Colonic mucosa (tissue), 4 donors: ENCODE measurements at regions not wholly inside any gene's neighbourhood (a gene's known extent, or its start where the extent isn't known, plus 50 kb on each side); places are given as distances from the start of the nearest gene placed in this dataset.

Experiments
- DNase-seq: peaks from one replicate; pipeline ENCODE4 v3.0.0-alpha.2; 2020
- H3K27ac ChIP-seq: fragments of 200-600 bp; one replicate; pipeline ENCODE4 v1.8.0; 2021
- H3K27me3 ChIP-seq: fragments of 200-600 bp; one replicate; pipeline ENCODE4 v1.8.0; 2021
- H3K36me3 ChIP-seq: fragments of 200-600 bp; one replicate; pipeline ENCODE4 v1.8.0; 2021
- H3K4me1 ChIP-seq: fragments of 200-600 bp; one replicate; pipeline ENCODE4 v1.8.0; 2021; ENCODE audit warnings: mild to moderate bottlenecking
- H3K4me3 ChIP-seq: fragments of 200-600 bp; one replicate; pipeline ENCODE4 v1.8.0; 2021
- H3K9ac ChIP-seq, 2 donors: one replicate each; pipeline ENCODE4 v1.7.0; 2013; ENCODE audit warnings: control low read depth in 2 of 2, low read depth in 2 of 2, low read length in 2 of 2
- H3K9me3 ChIP-seq: fragments of 200-600 bp; one replicate; pipeline ENCODE4 v1.8.0; 2021
- CTCF ChIP-seq: fragments of 200-600 bp; IDR thresholded peaks from one replicate; pipeline ENCODE4 v1.8.0; 2022; ENCODE audit warnings: antibody characterized with exemption, mild to moderate bottlenecking
- intact Hi-C: fragments of 100-400 bp; cut with DNase I; formaldehyde crosslinking; loops from one replicate; pipeline ENCODE4 v1.14.1; 2022
- donor health status: healthy.
- donor health status: DM: no; HTN: no; CAD: no.
- donor health status: DM: no; HTN: no; CAD: no.

GRCh38 chr1:69425871-69426270 is 141.9 kb upstream of the LRRC7 start:
- Histone ChIP-seq H3K9ac (no peak overlapping the region), H3K4me3 (no peak overlapping the region), H3K4me1 (no peaks in the 10 kb centered on the region), H3K27ac (no peak overlapping the region), H3K9me3 (no peaks in the 10 kb centered on the region), H3K27me3 (no peaks in the 10 kb centered on the region), H3K36me3 (no peaks in the 10 kb centered on the region)
- TF ChIP-seq CTCF, result no peak
- no peak for DNase-seq
- intact Hi-C loops, result no loop called here

GRCh38 chr1:69426401-69426800 is 141.3 kb upstream of the LRRC7 start:
- Histone ChIP-seq H3K27ac (no peak overlapping the region), H3K4me3 (no peak overlapping the region), H3K36me3 (no peaks in the 10 kb centered on the region), H3K4me1 (no peaks in the 10 kb centered on the region), H3K27me3 (no peaks in the 10 kb centered on the region), H3K9ac (no peak overlapping the region), H3K9me3 (no peaks in the 10 kb centered on the region)
- no peak for DNase-seq
- TF ChIP-seq CTCF, result no peak
- intact Hi-C loops, result no loop called here

GRCh38 chr1:69433073-69433472 is 134.6 kb upstream of the LRRC7 start:
- Histone ChIP-seq H3K4me3 (no peak overlapping the region), H3K36me3 (no peaks in the 10 kb centered on the region), H3K9ac (no peak overlapping the region), H3K27me3 (no peaks in the 10 kb centered on the region), H3K9me3 (no peaks in the 10 kb centered on the region), H3K27ac (no peak overlapping the region), H3K4me1 (no peaks in the 10 kb centered on the region)
- TF ChIP-seq CTCF, result no peak
- DNase-seq, result no peak
- intact Hi-C loops, result no loop called here

GRCh38 chr1:69436151-69436550 is 131.6 kb upstream of the LRRC7 start:
- Histone ChIP-seq H3K4me1 (no peaks in the 10 kb centered on the region), H3K4me3 (no peak overlapping the region), H3K36me3 (no peaks in the 10 kb centered on the region), H3K9me3 (no peaks in the 10 kb centered on the region), H3K9ac (no peak overlapping the region), H3K27me3 (no peaks in the 10 kb centered on the region), H3K27ac (no peak overlapping the region)
- DNase-seq, result no peak
- intact Hi-C loops, result no loop called here
- TF ChIP-seq CTCF, result no peak

- no peak for TF ChIP-seq CTCF
- intact Hi-C loops, result no loop called here
- H3K4me1 ChIP-seq, result no peaks in the 10 kb centered on the region
- H3K9me3 ChIP-seq, result no peaks in the 10 kb centered on the region
- H3K9ac ChIP-seq, result no peak overlapping the region
- no peaks in the 10 kb centered on the region for H3K36me3 ChIP-seq
- no peak for DNase-seq
- H3K27me3 ChIP-seq, result no peaks in the 10 kb centered on the region
- no peak overlapping the region for H3K4me3 ChIP-seq
- no peak overlapping the region for H3K27ac ChIP-seq
Observed at GRCh38 chr1:69438056-69438795, 129.5 kb upstream of the LRRC7 start.
